Lower leg skin (tissue), 3 donors: ENCODE measurements at regions not wholly inside any gene's neighbourhood (a gene's known extent, or its start where the extent isn't known, plus 50 kb on each side); places are given as distances from the start of the nearest gene placed in this dataset.

Source experiments
- POLR2A ChIP-seq, 2 donors: fragments of 450-650 bp; IDR thresholded peaks; one replicate each; pipeline ENCODE4 v1.6.1; 2016 to 2017; ENCODE audit warnings: antibody characterized with exemption in 2 of 2, mild to moderate bottlenecking in 1 of 2, moderate library complexity in 1 of 2
- TF ChIP-seq, protein P1 (sequence below), 3 donors: fragments of 450-650 bp; IDR thresholded peaks; one replicate each; pipeline ENCODE4 v1.5.1; 2016; ENCODE audit warnings: antibody characterized with exemption in 3 of 3, mild to moderate bottlenecking in 3 of 3, moderate library complexity in 2 of 3

DNA sequence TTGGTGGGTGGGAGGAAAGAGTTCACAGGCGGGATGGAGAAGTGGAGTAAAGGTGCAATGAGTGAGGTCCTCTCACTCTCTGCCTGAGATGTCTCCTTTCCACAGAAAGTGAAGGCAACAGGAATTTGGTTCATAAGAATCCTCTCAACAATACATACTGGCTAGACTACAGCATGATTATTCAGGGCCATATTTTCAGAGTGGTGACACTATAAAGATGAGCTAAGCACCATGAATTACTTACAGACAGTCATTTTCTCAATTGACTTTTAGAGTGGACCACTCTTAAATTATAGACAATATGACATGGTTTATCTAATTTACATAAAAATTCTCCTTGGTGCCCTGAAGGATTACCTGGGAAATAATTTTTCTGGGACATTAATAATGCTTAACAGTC is 286.1 kb upstream of the MAD2L1 start:
- TF ChIP-seq, protein P1, sequence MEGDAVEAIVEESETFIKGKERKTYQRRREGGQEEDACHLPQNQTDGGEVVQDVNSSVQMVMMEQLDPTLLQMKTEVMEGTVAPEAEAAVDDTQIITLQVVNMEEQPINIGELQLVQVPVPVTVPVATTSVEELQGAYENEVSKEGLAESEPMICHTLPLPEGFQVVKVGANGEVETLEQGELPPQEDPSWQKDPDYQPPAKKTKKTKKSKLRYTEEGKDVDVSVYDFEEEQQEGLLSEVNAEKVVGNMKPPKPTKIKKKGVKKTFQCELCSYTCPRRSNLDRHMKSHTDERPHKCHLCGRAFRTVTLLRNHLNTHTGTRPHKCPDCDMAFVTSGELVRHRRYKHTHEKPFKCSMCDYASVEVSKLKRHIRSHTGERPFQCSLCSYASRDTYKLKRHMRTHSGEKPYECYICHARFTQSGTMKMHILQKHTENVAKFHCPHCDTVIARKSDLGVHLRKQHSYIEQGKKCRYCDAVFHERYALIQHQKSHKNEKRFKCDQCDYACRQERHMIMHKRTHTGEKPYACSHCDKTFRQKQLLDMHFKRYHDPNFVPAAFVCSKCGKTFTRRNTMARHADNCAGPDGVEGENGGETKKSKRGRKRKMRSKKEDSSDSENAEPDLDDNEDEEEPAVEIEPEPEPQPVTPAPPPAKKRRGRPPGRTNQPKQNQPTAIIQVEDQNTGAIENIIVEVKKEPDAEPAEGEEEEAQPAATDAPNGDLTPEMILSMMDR (IDR thresholded peaks at IDR 0.05), result no peak
- TF ChIP-seq POLR2A (IDR thresholded peaks at IDR 0.05), result no peak
